Mucosa of descending colon (tissue), 3 donors: ENCODE measurements at regions not wholly inside any gene's neighbourhood (a gene's known extent, or its start where the extent isn't known, plus 50 kb on each side); places are given as distances from the start of the nearest gene placed in this dataset.
A peak's percentile ranks its signal among the peaks of the same experiment; 100 is the strongest.

Experiments
- ATAC-seq: fragments of 200-7000 bp; cut with Tn5 transposase; one replicate; pipeline ENCODE4 v1.9.1; 2020; ENCODE audit warnings: mild to moderate bottlenecking, moderate library complexity
- DNase-seq, 3 donors: peaks; one replicate each; pipeline ENCODE4 v3.0.0-alpha.2; 2020
- H3K36me3 ChIP-seq: fragments of 200-600 bp; one replicate; pipeline ENCODE4 v1.8.0; 2021; ENCODE audit warnings: low read depth, mild to moderate bottlenecking
- H3K4me1 ChIP-seq: fragments of 200-600 bp; one replicate; pipeline ENCODE4 v1.8.0; 2021; ENCODE audit warnings: low read depth, mild to moderate bottlenecking
- H3K4me3 ChIP-seq: fragments of 200-600 bp; one replicate; pipeline ENCODE4 v1.8.0; 2021; ENCODE audit warnings: mild to moderate bottlenecking
- H3K9me3 ChIP-seq: fragments of 200-600 bp; one replicate; pipeline ENCODE4 v1.8.0; 2021; ENCODE audit warnings: mild to moderate bottlenecking
- CTCF ChIP-seq: fragments of 200-600 bp; IDR thresholded peaks from one replicate; pipeline ENCODE4 v1.8.0; 2022; ENCODE audit warnings: antibody characterized with exemption, mild to moderate bottlenecking
- intact Hi-C, 2 donors: fragments of 100-400 bp; cut with DNase I in 1 of 2; cut with micrococcal nuclease in 1 of 2; formaldehyde crosslinking; loops; one replicate each; pipeline versions ENCODE4 v1.11.0 to v1.11.1; 2022; cut with DNase I, micrococcal nuclease
- donor health status: DM: no; HTN: no; CAD: no; lungs with moderate emphysema.
- donor health status: DM: no; HTN: no; CAD: no.
- donor health status: DM: no; HTN: yes; CAD: no.

GRCh38 chr3:70856414-70857162, 544.1 kb upstream of the MDFIC2 start:
- no peaks in the 10 kb centered on the region for H3K4me1 ChIP-seq
- TF ChIP-seq CTCF: no peak
- H3K36me3 ChIP-seq: no peaks in the 10 kb centered on the region
- DNase-seq (no peak), ATAC-seq (no peak)
- intact Hi-C loops: no loop called here
- no peak overlapping the region for H3K4me3 ChIP-seq
- no peaks in the 10 kb centered on the region for H3K9me3 ChIP-seq

- ATAC-seq: no peak
- DNase-seq: no peak
- no peaks in the 10 kb centered on the region for H3K36me3 ChIP-seq
- no peak overlapping the region for H3K4me3 ChIP-seq
- H3K9me3 ChIP-seq: no peaks in the 10 kb centered on the region
- intact Hi-C loops: no loop called here
- TF ChIP-seq CTCF: no peak
- no peaks in the 10 kb centered on the region for H3K4me1 ChIP-seq
Observed at GRCh38 chr3:70855149-70855548, 542.7 kb upstream of the MDFIC2 start.

DNA sequence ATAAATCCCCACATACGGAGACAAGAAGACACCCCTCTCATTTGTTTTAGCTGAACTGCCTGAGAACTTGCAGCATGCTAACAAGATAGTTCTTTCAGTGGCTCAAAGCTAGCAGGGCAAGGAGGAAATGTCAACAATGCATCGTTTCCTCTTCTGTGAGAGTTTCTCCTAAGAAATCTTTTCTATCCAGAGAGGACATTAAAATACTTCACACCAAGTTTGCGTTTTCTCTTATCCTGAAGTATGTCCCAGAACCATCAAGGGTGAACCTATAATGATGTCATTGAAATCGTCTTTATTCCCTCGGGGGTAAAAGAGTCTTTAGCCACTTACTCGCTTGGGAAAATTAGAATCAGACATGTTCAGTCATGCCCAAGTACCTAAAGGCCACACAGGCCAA, 541.7 kb upstream of the MDFIC2 start:
- DNase-seq (no peak), ATAC-seq (no peak)
- Histone ChIP-seq H3K4me1 (no peaks in the 10 kb centered on the region), H3K9me3 (no peaks in the 10 kb centered on the region), H3K4me3 (no peak overlapping the region), H3K36me3 (no peaks in the 10 kb centered on the region)
- TF ChIP-seq CTCF: no peak
- intact Hi-C loops: no loop called here

GRCh38 chr3:70853161-70853944, 540.9 kb upstream of the MDFIC2 start:
- DNase-seq (no peak), ATAC-seq (no peak)
- H3K9me3 ChIP-seq: no peaks in the 10 kb centered on the region
- TF ChIP-seq CTCF: no peak
- no peak overlapping the region for H3K4me3 ChIP-seq
- H3K36me3 ChIP-seq: no peaks in the 10 kb centered on the region
- intact Hi-C loops: no loop called here
- H3K4me1 ChIP-seq: no peaks in the 10 kb centered on the region

DNA sequence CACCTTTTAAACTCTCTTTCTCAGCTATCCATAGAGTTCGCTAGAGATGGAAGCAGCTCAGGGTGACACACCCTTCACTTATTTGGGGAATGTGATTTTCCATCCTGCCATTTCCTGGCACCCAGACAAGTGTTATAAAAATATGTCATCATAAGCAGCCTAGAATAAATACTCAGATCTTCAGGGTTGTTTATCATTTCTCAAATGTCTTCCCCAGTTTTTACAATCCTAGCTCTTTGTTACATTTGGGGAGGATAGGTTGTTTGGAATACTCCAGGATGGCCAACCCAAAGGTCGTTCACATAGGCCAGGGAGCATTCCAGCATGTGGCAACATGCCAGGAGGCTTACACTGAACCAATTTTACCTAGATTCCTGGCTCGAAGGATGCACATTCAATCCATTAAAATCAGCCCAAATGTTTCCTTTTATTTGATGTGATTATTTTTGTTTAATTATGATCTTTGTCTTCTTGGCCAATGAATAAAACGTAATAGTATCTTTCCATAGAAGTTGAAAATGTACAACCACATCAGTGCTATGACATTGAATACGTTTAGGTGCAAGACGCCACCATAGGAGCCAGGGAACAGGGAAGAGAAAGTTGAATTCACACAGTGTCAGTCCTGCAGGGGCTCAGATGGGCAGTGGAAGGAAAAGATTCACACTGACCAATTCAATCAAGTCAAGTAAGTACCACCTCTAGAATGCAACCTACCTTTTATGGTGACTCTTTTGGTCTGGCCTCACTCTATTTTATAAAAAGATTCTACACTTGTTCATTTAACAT, 537.7 kb upstream of the MDFIC2 start:
- no peak for DNase-seq
- Histone ChIP-seq H3K36me3 (no peaks in the 10 kb centered on the region), H3K9me3 (no peaks in the 10 kb centered on the region), H3K4me3 (no peak overlapping the region), H3K4me1 (no peaks in the 10 kb centered on the region)
- intact Hi-C loops: no loop called here
- TF ChIP-seq CTCF: no peak
- peak; percentile 24 for ATAC-seq
